ENCODE measurements at regions not wholly inside any gene's neighbourhood (a gene's known extent, or its start where the extent isn't known, plus 50 kb on each side); places are given as distances from the start of the nearest gene placed in this dataset.

- no peak for TF ChIP-seq LARP7 (IDR thresholded peaks at IDR 0.05)
- no peak for TF ChIP-seq POLR2A (IDR thresholded peaks at IDR 0.05; ENCODE audit: low read depth, low read length)
- no peak for TF ChIP-seq BACH1 (IDR thresholded peaks at IDR 0.05; ENCODE audit: borderline replicate concordance)
- TF ChIP-seq NFYB (IDR thresholded peaks at IDR 0.05; ENCODE audit: insufficient read depth, low read depth, low read length) = no peak
- no peak for TF ChIP-seq CTCF (IDR thresholded peaks at IDR 0.05 in 2 of 3, conservative IDR thresholded peaks at IDR 0.05 in 1 of 3; ENCODE audit: control insufficient read depth in 2 of 3, extremely low read depth in 1 of 3, insufficient read depth in 1 of 3, low read depth in 3 of 3, low read length in 3 of 3)
- TF ChIP-seq REST (IDR thresholded peaks at IDR 0.05; ENCODE audit: low read depth, low read length) = no peak
- no peak for TF ChIP-seq SMAD5 (IDR thresholded peaks at IDR 0.05; ENCODE audit: low read depth)
- no peak for TF ChIP-seq YBX1 (IDR thresholded peaks at IDR 0.05)
- TF ChIP-seq YY1 (IDR thresholded peaks at IDR 0.05; ENCODE audit: low read depth, low read length) = no peak
- no peak for TF ChIP-seq EED (IDR thresholded peaks at IDR 0.05; ENCODE audit: low read depth)
Observed at GRCh38 chr1:55951291-55951690, 628.1 kb downstream of the PLPP3 start.
